Erythroblast (primary cell): ENCODE measurements at regions not wholly inside any gene's neighbourhood (a gene's known extent, or its start where the extent isn't known, plus 50 kb on each side); places are given as distances from the start of the nearest gene placed in this dataset.

Experiments used
- GATA1 ChIP-seq: IDR thresholded peaks from 2 replicates; pipeline ENCODE4 v1.6.1; 2011; ENCODE audit warnings: low read depth, mild to moderate bottlenecking, control low read depth, low read length, moderate library complexity
- POLR2A ChIP-seq: IDR thresholded peaks from 2 replicates; pipeline ENCODE4 v1.6.1; 2011; ENCODE audit warnings: mild to moderate bottlenecking, low read length

DNA sequence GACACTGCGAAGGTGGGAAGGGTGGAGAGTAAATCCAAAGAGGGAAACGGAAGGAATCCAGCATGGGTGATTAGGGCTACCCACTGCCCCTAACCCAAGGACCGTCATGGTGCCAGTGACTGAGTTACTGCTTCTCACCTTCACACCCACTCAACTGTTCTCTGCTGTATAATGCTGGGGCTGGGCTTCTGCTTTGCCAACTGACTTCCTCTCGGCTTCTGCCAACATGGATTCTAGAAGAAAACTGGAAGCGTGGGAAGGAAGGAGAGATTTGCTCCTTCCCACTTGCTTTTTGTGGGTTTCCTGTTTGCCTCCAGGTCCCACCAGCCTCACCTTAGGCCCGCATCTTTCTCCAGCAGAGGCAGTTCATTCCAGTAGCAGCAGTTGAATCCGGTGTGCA lies 153.5 kb upstream of the RAI14 start:
- TF ChIP-seq POLR2A (no peak), GATA1 (no peak)
